Ishikawa (cell line): ENCODE measurements at regions not wholly inside any gene's neighbourhood (a gene's known extent, or its start where the extent isn't known, plus 50 kb on each side); places are given as distances from the start of the nearest gene placed in this dataset.

ENCODE experiments used
- CEBPB ChIP-seq: IDR thresholded peaks from 2 replicates; pipeline ENCODE4 v1.6.1; 2012
- CREB1 ChIP-seq: IDR thresholded peaks from 2 replicates; pipeline ENCODE4 v1.6.1; 2012; ENCODE audit warnings: low read depth
- EGR1 ChIP-seq: IDR thresholded peaks from 2 replicates; pipeline ENCODE4 v1.6.1; 2012
- EP300 ChIP-seq: IDR thresholded peaks from 2 replicates; pipeline ENCODE4 v1.6.1; 2012; ENCODE audit warnings: borderline replicate concordance
- FOXM1 ChIP-seq: IDR thresholded peaks from 2 replicates; pipeline ENCODE4 v1.6.1; 2012; ENCODE audit warnings: low read depth, borderline replicate concordance
- NFIC ChIP-seq: IDR thresholded peaks from 2 replicates; pipeline ENCODE4 v1.6.1; 2012
- RAD21 ChIP-seq: IDR thresholded peaks from 2 replicates; pipeline ENCODE4 v1.6.1; 2012; ENCODE audit warnings: low read depth
- TAF1 ChIP-seq: IDR thresholded peaks from 2 replicates; pipeline ENCODE4 v1.6.1; 2012; ENCODE audit warnings: low read depth, mild to moderate bottlenecking
- TCF12 ChIP-seq: IDR thresholded peaks from 2 replicates; pipeline ENCODE4 v1.6.1; 2012; ENCODE audit warnings: low read depth
- TEAD4 ChIP-seq: IDR thresholded peaks from 2 replicates; pipeline ENCODE4 v1.6.1; 2012
- YY1 ChIP-seq: IDR thresholded peaks from 2 replicates; pipeline ENCODE4 v1.6.1; 2012; ENCODE audit warnings: low read depth
- ZBTB7A ChIP-seq: IDR thresholded peaks from 2 replicates; pipeline ENCODE4 v1.6.1; 2012; ENCODE audit warnings: low read depth
- TF ChIP-seq, protein P1 (sequence below): IDR thresholded peaks from 2 replicates; pipeline ENCODE4 v1.6.1; 2012; ENCODE audit warnings: low read depth, mild to moderate bottlenecking
- TF ChIP-seq, protein P2 (sequence below): IDR thresholded peaks from 2 replicates; pipeline ENCODE4 v1.6.1; 2012
- TF ChIP-seq, protein P3 (sequence below): IDR thresholded peaks from 2 replicates; pipeline ENCODE4 v1.6.1; 2012

DNA sequence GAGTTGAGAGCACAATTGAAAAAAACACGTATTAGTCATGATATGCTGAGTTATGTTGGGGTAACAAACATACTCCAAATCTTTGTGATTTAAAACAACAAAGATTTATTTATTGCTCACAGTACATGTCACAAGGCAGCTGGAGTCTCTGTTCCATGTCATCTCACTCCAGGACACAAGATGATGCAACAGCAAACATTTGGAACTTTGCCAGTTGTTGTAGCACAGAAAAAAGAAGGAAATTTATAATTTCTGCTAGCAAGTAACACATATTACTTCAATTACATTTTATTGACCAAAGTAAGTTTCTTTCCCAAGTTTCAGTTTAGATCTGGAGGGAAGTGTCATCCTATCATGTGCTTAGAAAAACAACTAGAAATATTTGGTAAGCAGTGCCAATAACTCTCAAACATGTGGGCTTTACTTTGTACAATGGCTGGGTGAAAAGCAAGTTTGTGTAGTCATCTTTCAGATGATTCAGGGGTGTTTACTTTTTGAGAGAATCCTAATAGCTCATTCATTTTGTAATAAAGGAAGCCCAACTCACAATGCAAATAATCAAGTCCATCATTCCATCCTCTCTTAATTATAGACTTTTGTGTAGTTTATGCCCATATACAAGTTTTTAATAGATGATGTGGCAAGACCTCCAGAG lies 452.3 kb downstream of the ZIC3 start:
- TF ChIP-seq CREB1 (no peak), YY1 (no peak), NFIC (no peak), FOXM1 (no peak), TAF1 (no peak), RAD21 (no peak), EGR1 (no peak), CEBPB (no peak), EP300 (no peak), ZBTB7A (no peak)
- TF ChIP-seq, protein P1, sequence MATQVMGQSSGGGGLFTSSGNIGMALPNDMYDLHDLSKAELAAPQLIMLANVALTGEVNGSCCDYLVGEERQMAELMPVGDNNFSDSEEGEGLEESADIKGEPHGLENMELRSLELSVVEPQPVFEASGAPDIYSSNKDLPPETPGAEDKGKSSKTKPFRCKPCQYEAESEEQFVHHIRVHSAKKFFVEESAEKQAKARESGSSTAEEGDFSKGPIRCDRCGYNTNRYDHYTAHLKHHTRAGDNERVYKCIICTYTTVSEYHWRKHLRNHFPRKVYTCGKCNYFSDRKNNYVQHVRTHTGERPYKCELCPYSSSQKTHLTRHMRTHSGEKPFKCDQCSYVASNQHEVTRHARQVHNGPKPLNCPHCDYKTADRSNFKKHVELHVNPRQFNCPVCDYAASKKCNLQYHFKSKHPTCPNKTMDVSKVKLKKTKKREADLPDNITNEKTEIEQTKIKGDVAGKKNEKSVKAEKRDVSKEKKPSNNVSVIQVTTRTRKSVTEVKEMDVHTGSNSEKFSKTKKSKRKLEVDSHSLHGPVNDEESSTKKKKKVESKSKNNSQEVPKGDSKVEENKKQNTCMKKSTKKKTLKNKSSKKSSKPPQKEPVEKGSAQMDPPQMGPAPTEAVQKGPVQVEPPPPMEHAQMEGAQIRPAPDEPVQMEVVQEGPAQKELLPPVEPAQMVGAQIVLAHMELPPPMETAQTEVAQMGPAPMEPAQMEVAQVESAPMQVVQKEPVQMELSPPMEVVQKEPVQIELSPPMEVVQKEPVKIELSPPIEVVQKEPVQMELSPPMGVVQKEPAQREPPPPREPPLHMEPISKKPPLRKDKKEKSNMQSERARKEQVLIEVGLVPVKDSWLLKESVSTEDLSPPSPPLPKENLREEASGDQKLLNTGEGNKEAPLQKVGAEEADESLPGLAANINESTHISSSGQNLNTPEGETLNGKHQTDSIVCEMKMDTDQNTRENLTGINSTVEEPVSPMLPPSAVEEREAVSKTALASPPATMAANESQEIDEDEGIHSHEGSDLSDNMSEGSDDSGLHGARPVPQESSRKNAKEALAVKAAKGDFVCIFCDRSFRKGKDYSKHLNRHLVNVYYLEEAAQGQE = no peak
- TF ChIP-seq, protein P2, sequence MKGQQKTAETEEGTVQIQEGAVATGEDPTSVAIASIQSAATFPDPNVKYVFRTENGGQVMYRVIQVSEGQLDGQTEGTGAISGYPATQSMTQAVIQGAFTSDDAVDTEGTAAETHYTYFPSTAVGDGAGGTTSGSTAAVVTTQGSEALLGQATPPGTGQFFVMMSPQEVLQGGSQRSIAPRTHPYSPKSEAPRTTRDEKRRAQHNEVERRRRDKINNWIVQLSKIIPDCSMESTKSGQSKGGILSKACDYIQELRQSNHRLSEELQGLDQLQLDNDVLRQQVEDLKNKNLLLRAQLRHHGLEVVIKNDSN = no peak

DNA sequence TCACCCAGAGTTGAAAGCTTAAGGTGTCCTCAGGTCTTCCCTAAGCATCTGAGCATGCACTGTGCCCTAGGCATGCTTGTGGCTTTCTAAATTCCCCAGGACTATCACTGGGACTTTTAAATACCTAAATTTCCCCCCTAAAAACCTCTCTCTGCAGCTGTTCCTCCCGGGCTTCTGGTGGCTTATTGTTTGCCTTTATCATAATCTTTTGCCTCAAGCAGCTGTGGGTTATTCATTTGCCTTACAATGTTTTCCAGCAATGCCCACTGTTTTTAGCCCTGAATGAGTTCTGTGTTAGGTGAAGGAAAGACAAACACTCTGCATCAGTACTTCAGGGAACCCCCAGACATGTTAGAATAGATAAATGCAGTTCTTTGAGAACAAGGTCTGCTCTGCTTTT lies 455.0 kb downstream of the ZIC3 start:
- TF ChIP-seq TCF12 = no peak
- TF ChIP-seq FOXM1 = no peak
- TF ChIP-seq TAF1 = no peak
- no peak for TF ChIP-seq CEBPB

DNA sequence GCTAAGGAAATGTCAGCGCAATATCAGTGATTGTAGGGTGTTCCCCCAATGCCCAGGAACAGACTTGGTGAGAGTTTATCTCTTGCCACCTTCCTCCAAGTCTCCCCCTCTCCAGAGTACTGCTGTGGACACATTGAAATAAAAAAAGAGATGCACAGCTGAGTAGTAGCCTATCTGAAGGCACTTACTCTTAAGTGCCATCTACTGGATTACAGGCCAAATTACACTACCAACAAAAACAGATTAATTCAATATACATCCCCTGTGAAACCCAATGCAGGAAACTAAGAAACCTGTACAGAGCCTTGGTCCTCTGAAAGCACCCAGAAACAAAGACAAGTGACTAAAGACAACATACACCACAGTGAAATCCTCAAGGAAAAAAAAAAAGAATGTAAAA lies 460.3 kb downstream of the ZIC3 start:
- no peak for TF ChIP-seq EGR1
- no peak for TF ChIP-seq EP300
- no peak for TF ChIP-seq CREB1
- TF ChIP-seq, protein P1 = no peak
- TF ChIP-seq, protein P2 = no peak
- no peak for TF ChIP-seq FOXM1
- TF ChIP-seq NFIC = no peak
- no peak for TF ChIP-seq ZBTB7A

DNA sequence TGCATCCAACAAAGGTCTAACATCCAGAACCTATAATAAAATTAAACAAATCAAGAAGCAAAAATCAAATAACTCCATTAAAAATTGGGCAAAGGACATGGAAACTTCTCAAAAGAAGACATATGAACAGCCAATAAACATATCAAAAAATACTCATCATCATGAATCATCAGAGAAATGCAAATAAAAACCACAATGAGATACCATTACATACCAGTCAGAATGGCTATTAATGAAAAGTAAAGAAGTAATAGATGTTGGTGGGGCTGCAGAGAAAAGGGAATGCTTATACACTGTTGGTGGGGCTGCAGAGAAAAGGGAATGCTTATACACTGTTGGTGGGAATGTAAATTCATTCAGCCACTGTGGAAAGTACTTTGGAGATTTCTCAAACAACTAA lies 465.8 kb downstream of the ZIC3 start:
- TF ChIP-seq CEBPB (no peak), FOXM1 (no peak), NFIC (no peak), EGR1 (no peak), EP300 (no peak), YY1 (no peak), TEAD4 (no peak), TAF1 (no peak), CREB1 (no peak), RAD21 (no peak)
- TF ChIP-seq, protein P2 = no peak
- TF ChIP-seq, protein P1 = no peak
- TF ChIP-seq, protein P3, sequence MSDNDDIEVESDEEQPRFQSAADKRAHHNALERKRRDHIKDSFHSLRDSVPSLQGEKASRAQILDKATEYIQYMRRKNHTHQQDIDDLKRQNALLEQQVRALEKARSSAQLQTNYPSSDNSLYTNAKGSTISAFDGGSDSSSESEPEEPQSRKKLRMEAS = no peak
